Thoracic aorta (tissue), 2 donors: ENCODE measurements at regions not wholly inside any gene's neighbourhood (a gene's known extent, or its start where the extent isn't known, plus 50 kb on each side); places are given as distances from the start of the nearest gene placed in this dataset.

Experiments used
- ATAC-seq: fragments of 150-250 bp; one replicate; pipeline ENCODE4 v1.8.0; 2017; ENCODE audit warnings: low read depth; ENCODE audit not compliant: insufficient number of reproducible peaks, low FRiP score
- DNase-seq: peaks from one replicate; pipeline ENCODE4 v3.0.0-alpha.2; 2020; ENCODE audit warnings: low spot score
- H3K27ac ChIP-seq, 2 donors: fragments of 200-600 bp; sonication (generic); 1 replicate in 1 of 2; 2 replicates in 1 of 2; pipeline ENCODE4 v1.5.1; 2016; ENCODE audit warnings: mild to moderate bottlenecking in 2 of 2, moderate library complexity in 2 of 2
- H3K27me3 ChIP-seq: fragments of 200-600 bp; sonication (generic); replicated peaks from 2 replicates; pipeline ENCODE4 v1.6.0; 2016; ENCODE audit warnings: mild to moderate bottlenecking; ENCODE audit not compliant: insufficient read depth
- H3K36me3 ChIP-seq: fragments of 200-600 bp; sonication (generic); one replicate; pipeline ENCODE4 v1.5.1; 2016
- H3K4me1 ChIP-seq, 2 donors: fragments of 200-600 bp; sonication (generic); 1 replicate in 1 of 2; 2 replicates in 1 of 2; pipeline versions ENCODE4 v1.5.1 to v1.6.0; 2016; ENCODE audit warnings: low read depth in 2 of 2, mild to moderate bottlenecking in 1 of 2; ENCODE audit not compliant: control insufficient read depth in 1 of 2
- H3K4me3 ChIP-seq: fragments of 200-600 bp; sonication (generic); 2 replicates; pipeline ENCODE4 v1.5.1; 2016; ENCODE audit warnings: mild to moderate bottlenecking
- H3K9me3 ChIP-seq: fragments of 200-600 bp; sonication (generic); 2 replicates; pipeline ENCODE4 v1.5.1; 2016
- CTCF ChIP-seq: fragments of 200-600 bp; sonication (generic); IDR thresholded peaks from one replicate; pipeline ENCODE4 v1.5.1; 2019; ENCODE audit warnings: antibody characterized with exemption

- peak overlapping the region; percentile 19 for H3K4me3 ChIP-seq
- no peaks in the 10 kb centered on the region for H3K27me3 ChIP-seq
- TF ChIP-seq CTCF = no peak
- ATAC-seq (no peak), DNase-seq (no peak)
- H3K9me3 ChIP-seq = no peaks in the 10 kb centered on the region
- peak overlapping the region; percentile 44 to 62 for H3K27ac ChIP-seq
- peaks cover 15 to 75% of the 10 kb centered on the region in 2 donors for H3K4me1 ChIP-seq
- H3K36me3 ChIP-seq = no peaks in the 10 kb centered on the region
These were observed 227.2 kb upstream of the BLID start for GRCh38 chr11:122343210-122343609.

- Histone ChIP-seq H3K27me3 (no peaks in the 10 kb centered on the region), H3K27ac (peak overlapping the region; percentile 44 to 62), H3K4me1 (peaks cover 17 to 79% of the 10 kb centered on the region in 2 donors), H3K4me3 (no peak overlapping the region), H3K36me3 (no peaks in the 10 kb centered on the region), H3K9me3 (no peaks in the 10 kb centered on the region)
- ATAC-seq = no peak
- DNase-seq = no peak
- TF ChIP-seq CTCF = no peak
These were observed 226.2 kb upstream of the BLID start for GRCh38 chr11:122342089-122342744.

GRCh38 chr11:122341477-122341876 is 225.5 kb upstream of the BLID start:
- no peak for ATAC-seq
- Histone ChIP-seq H3K27me3 (no peaks in the 10 kb centered on the region), H3K9me3 (no peaks in the 10 kb centered on the region), H3K4me3 (no peak overlapping the region), H3K4me1 (peaks cover 17 to 86% of the 10 kb centered on the region in 2 donors), H3K36me3 (no peaks in the 10 kb centered on the region), H3K27ac (peak overlapping the region; percentile 59 to 62)
- TF ChIP-seq CTCF = no peak
- DNase-seq = no peak

- no peaks in the 10 kb centered on the region for H3K9me3 ChIP-seq
- no peaks in the 10 kb centered on the region for H3K36me3 ChIP-seq
- no peaks in the 10 kb centered on the region for H3K27me3 ChIP-seq
- DNase-seq (no peak), ATAC-seq (no peak)
- TF ChIP-seq CTCF = no peak
- H3K4me1 ChIP-seq = peaks cover 17 to 85% of the 10 kb centered on the region in 2 donors
- H3K27ac ChIP-seq = peak overlapping the region; percentile 59 to 62
- H3K4me3 ChIP-seq = peak overlapping the region; percentile 7
These were observed 224.7 kb upstream of the BLID start for GRCh38 chr11:122340607-122341290.

- Histone ChIP-seq H3K4me1 (peaks cover 17 to 88% of the 10 kb centered on the region in 2 donors), H3K36me3 (no peaks in the 10 kb centered on the region), H3K9me3 (no peaks in the 10 kb centered on the region), H3K27ac (peak overlapping the region; percentile 36 to 62), H3K4me3 (no peak overlapping the region), H3K27me3 (no peaks in the 10 kb centered on the region)
- no peak for TF ChIP-seq CTCF
- DNase-seq (no peak), ATAC-seq (no peak)
These were observed 223.5 kb upstream of the BLID start for GRCh38 chr11:122339436-122340060.
